GM21528 (cell line): ENCODE measurements at regions not wholly inside any gene's neighbourhood (a gene's known extent, or its start where the extent isn't known, plus 50 kb on each side); places are given as distances from the start of the nearest gene placed in this dataset.

Experiments used
- ATAC-seq: cut with Tn5 transposase; IDR thresholded peaks from one replicate; pipeline ENCODE4 v1.9.1; 2021; ENCODE audit warnings: mild to moderate bottlenecking, moderate library complexity; ENCODE audit not compliant: unreplicated experiment, low FRiP score

GRCh38 chr7:26101361-26102151 lies 50.4 kb upstream of the NFE2L3 start:
- ATAC-seq = peak; percentile 63

- ATAC-seq = no peak
Measured at GRCh38 chr7:26102176-26102575, 49.8 kb upstream of the NFE2L3 start.
